Endothelial cell of umbilical vein (primary cell): ENCODE measurements at regions not wholly inside any gene's neighbourhood (a gene's known extent, or its start where the extent isn't known, plus 50 kb on each side); places are given as distances from the start of the nearest gene placed in this dataset.

Experiments
- BruUV-seq: library from RNA; stranded (reverse); fragments of 400-500 nt; replicated peaks from 2 replicates; lab custom pipeline; 2021; lab: Mats Ljungman, UMichigan
- CTCF ChIA-PET: fragments of 300-600, 350-600 bp; sonication (Branson Sonifier 250); formaldehyde crosslinking; loops from one replicate; lab custom pipeline; 2021; ENCODE audit warnings: antibody characterized with exemption, inconsistent platforms; lab: Charles Lee
- POLR2A ChIA-PET: fragments of 300-600, 350-600 bp; sonication (Branson Sonifier 250); formaldehyde crosslinking; loops from one replicate; lab custom pipeline; 2021; ENCODE audit warnings: antibody characterized with exemption, inconsistent platforms; lab: Charles Lee
- DNase-seq: peaks from one replicate; pipeline ENCODE4 v3.0.0-alpha.2; 2011; ENCODE audit warnings: low read depth, low spot score
- FAIRE-seq: peaks from 2 replicates; lab custom pipeline; 2011; peaks lifted over from hg19 to GRCh38; lab: Jason Lieb, UNC
- H2AFZ ChIP-seq: 2 replicates; pipeline ENCODE4 v1.6.0; 2012; ENCODE audit warnings: low read depth, low read length, control low read depth, inconsistent platforms
- H3K27ac ChIP-seq: 2 replicates; pipeline ENCODE4 v1.5.1; 2011; ENCODE audit warnings: low read depth, mild to moderate bottlenecking, control low read depth, low read length, moderate library complexity; ENCODE audit not compliant: insufficient read depth
- H3K27me3 ChIP-seq, 2 experiments: 2 replicates each; pipeline versions ENCODE4 v1.6.0 to v1.6.1; 2011; ENCODE audit warnings: low read length in 2 of 2, mixed read lengths in 1 of 2; ENCODE audit not compliant: control insufficient read depth in 2 of 2, insufficient read depth in 2 of 2
- H3K36me3 ChIP-seq, 2 experiments: 2 replicates in 1 of 2; 3 replicates in 1 of 2; pipeline ENCODE4 v1.5.1; 2011; ENCODE audit warnings: low read length in 2 of 2, mild to moderate bottlenecking in 1 of 2, moderate library complexity in 1 of 2; ENCODE audit not compliant: control insufficient read depth in 2 of 2, insufficient read depth in 2 of 2; ENCODE audit errors: extremely low read depth in 1 of 2
- H3K4me1 ChIP-seq: 3 replicates; pipeline ENCODE4 v1.5.1; 2011; ENCODE audit warnings: mild to moderate bottlenecking, low read length; ENCODE audit not compliant: control insufficient read depth, insufficient read depth; ENCODE audit errors: extremely low read depth
- H3K4me2 ChIP-seq: 2 replicates; pipeline ENCODE4 v1.6.1; 2011; ENCODE audit warnings: low read length, control low read depth, mixed read lengths; ENCODE audit not compliant: insufficient read depth
- H3K4me3 ChIP-seq, 3 experiments: fragments of 200-600 bp in 1 of 3; sonication (generic), shearing (Covaris generic) in 1 of 3; replicated peaks in 1 of 3; 2 replicates each; pipeline ENCODE4 v1.5.1; 2011 to 2016; ENCODE audit warnings: control low read depth in 3 of 3, low read length in 3 of 3, mild to moderate bottlenecking in 2 of 3, inconsistent platforms in 1 of 3, low read depth in 1 of 3, moderate library complexity in 1 of 3; ENCODE audit not compliant: insufficient read depth in 1 of 3
- H3K79me2 ChIP-seq: 2 replicates; pipeline ENCODE4 v1.6.0; 2012; ENCODE audit warnings: low read length, inconsistent platforms; ENCODE audit not compliant: control insufficient read depth, insufficient read depth
- H3K9ac ChIP-seq: replicated peaks from 2 replicates; pipeline ENCODE3; 2011; ENCODE audit warnings: low read length, control low read depth; ENCODE audit not compliant: insufficient read depth; ENCODE audit errors: extremely low read depth
- H3K9me1 ChIP-seq: replicated peaks from 3 replicates; pipeline ENCODE4 v1.6.0; 2011; ENCODE audit warnings: mild to moderate bottlenecking, low read length; ENCODE audit not compliant: control insufficient read depth, insufficient read depth; ENCODE audit errors: extremely low read depth
- H3K9me3 ChIP-seq: replicated peaks from 2 replicates; pipeline ENCODE4 v1.5.1; 2012; ENCODE audit warnings: low read length, inconsistent platforms; ENCODE audit not compliant: control insufficient read depth, insufficient read depth
- H4K20me1 ChIP-seq: replicated peaks from 2 replicates; pipeline ENCODE3; 2011; ENCODE audit warnings: mild to moderate bottlenecking, low read length; ENCODE audit not compliant: control insufficient read depth, insufficient read depth; ENCODE audit errors: extremely low read depth
- EZH2 ChIP-seq: IDR thresholded peaks from 2 replicates; pipeline ENCODE4 v1.6.1; 2012; ENCODE audit warnings: borderline replicate concordance, low read depth, mild to moderate bottlenecking, moderate library complexity, low read length, inconsistent platforms; ENCODE audit not compliant: severe bottlenecking
- FOS ChIP-seq: IDR thresholded peaks from 2 replicates; pipeline ENCODE4 v1.6.1; 2011; ENCODE audit warnings: mild to moderate bottlenecking, low read length, moderate library complexity, borderline replicate concordance; ENCODE audit not compliant: insufficient read depth
- GATA2 ChIP-seq: IDR thresholded peaks from 2 replicates; pipeline ENCODE4 v1.7.0; 2011; ENCODE audit warnings: low read depth, mild to moderate bottlenecking, moderate library complexity, mixed read lengths, low read length; ENCODE audit not compliant: insufficient read length, insufficient read depth
- JUN ChIP-seq: IDR thresholded peaks from 2 replicates; pipeline ENCODE4 v1.6.1; 2011; ENCODE audit warnings: borderline replicate concordance, low read depth; ENCODE audit not compliant: insufficient read length, insufficient read depth
- MAX ChIP-seq: IDR thresholded peaks from 2 replicates; pipeline ENCODE4 v1.6.1; 2011; ENCODE audit not compliant: insufficient read depth, insufficient read length
- MYC ChIP-seq: IDR thresholded peaks from one replicate; pipeline ENCODE4 v1.6.1; 2011; ENCODE audit warnings: mild to moderate bottlenecking, low read depth, low read length
- POLR2A ChIP-seq: IDR thresholded peaks from 2 replicates; pipeline ENCODE4 v1.6.1; 2012; ENCODE audit warnings: low read depth, mild to moderate bottlenecking, control low read depth, low read length
- POLR2AphosphoS5 ChIP-seq: IDR thresholded peaks from 2 replicates; pipeline ENCODE4 v1.6.1; 2012; ENCODE audit warnings: low read depth, mild to moderate bottlenecking, control low read depth, low read length, moderate library complexity; ENCODE audit not compliant: insufficient read depth
- dilution Hi-C: fragments of 300-500 bp; cut with MboI; formaldehyde crosslinking; loops from one replicate; pipeline ENCODE4 v1.15.0; 2019; ENCODE audit warnings: low sequenced_read_pairs; ENCODE audit not compliant: extremely low pct_ligation_motif_present
- intact Hi-C: fragments of 100-400 bp; cut with micrococcal nuclease; formaldehyde crosslinking; loops from one replicate; pipeline ENCODE4 v1.10.0; 2022
- TF ChIP-seq, protein P1 (sequence below), 2 donors: IDR thresholded peaks; 1 replicate in 1 of 2; 2 replicates in 1 of 2; pipeline ENCODE4 v1.5.1; 2011; ENCODE audit warnings: low read length in 2 of 2, mild to moderate bottlenecking in 2 of 2, moderate library complexity in 2 of 2, control low read depth in 1 of 2, inconsistent platforms in 1 of 2, low read depth in 1 of 2; ENCODE audit not compliant: insufficient read depth in 1 of 2; ENCODE audit errors: extremely low read depth in 1 of 2

- DNase-seq, result no peak
- dilution Hi-C loops, result no loop called here
- POLR2A ChIA-PET, result no interaction called here
- H3K4me3 ChIP-seq, result no peak overlapping the region
- H3K27me3 ChIP-seq, result no peaks in the 10 kb centered on the region
- intact Hi-C loops, result no loop called here
- no peak overlapping the region for H3K4me2 ChIP-seq
- H4K20me1 ChIP-seq, result no peaks in the 10 kb centered on the region
- no peaks in the 10 kb centered on the region for H3K9me1 ChIP-seq
- H3K79me2 ChIP-seq, result no peaks in the 10 kb centered on the region
- no peaks in the 10 kb centered on the region for H3K4me1 ChIP-seq
- no peak overlapping the region for H2AFZ ChIP-seq
- no peaks in the 10 kb centered on the region for H3K36me3 ChIP-seq
- no peak overlapping the region for H3K9ac ChIP-seq
- BruUV-seq, result no TSS peak
- peaks cover 4% of the 10 kb centered on the region for H3K9me3 ChIP-seq
- CTCF ChIA-PET, result no interaction called here
- H3K27ac ChIP-seq, result no peak overlapping the region
- TF ChIP-seq JUN (no peak), FOS (no peak), EZH2 (no peak), POLR2AphosphoS5 (no peak), MAX (no peak), POLR2A (no peak), MYC (no peak), GATA2 (no peak)
- TF ChIP-seq, protein P1, sequence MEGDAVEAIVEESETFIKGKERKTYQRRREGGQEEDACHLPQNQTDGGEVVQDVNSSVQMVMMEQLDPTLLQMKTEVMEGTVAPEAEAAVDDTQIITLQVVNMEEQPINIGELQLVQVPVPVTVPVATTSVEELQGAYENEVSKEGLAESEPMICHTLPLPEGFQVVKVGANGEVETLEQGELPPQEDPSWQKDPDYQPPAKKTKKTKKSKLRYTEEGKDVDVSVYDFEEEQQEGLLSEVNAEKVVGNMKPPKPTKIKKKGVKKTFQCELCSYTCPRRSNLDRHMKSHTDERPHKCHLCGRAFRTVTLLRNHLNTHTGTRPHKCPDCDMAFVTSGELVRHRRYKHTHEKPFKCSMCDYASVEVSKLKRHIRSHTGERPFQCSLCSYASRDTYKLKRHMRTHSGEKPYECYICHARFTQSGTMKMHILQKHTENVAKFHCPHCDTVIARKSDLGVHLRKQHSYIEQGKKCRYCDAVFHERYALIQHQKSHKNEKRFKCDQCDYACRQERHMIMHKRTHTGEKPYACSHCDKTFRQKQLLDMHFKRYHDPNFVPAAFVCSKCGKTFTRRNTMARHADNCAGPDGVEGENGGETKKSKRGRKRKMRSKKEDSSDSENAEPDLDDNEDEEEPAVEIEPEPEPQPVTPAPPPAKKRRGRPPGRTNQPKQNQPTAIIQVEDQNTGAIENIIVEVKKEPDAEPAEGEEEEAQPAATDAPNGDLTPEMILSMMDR (IDR thresholded peaks at IDR 0.05; ENCODE audit: extremely low read depth in 1 of 2, insufficient read depth in 1 of 2, low read depth in 1 of 2, low read length in 2 of 2), result no peak
- FAIRE-seq, result no peak
Measured at GRCh38 chr2:59490192-59490591, 1063.3 kb downstream of the BCL11A start.
